ENCODE measurements at regions not wholly inside any gene's neighbourhood (a gene's known extent, or its start where the extent isn't known, plus 50 kb on each side); places are given as distances from the start of the nearest gene placed in this dataset.
A peak's percentile ranks its signal among the peaks of the same experiment; 100 is the strongest.

GRCh38 chr10:51000164-51000563, 74.1 kb upstream of the PRKG1 start:
- TF ChIP-seq EZH2phosphoT487 (IDR thresholded peaks at IDR 0.05; ENCODE audit: insufficient read depth, low read depth) (no peak), EZH2 (IDR thresholded peaks at IDR 0.05; ENCODE audit: insufficient read depth, poor library complexity, severe bottlenecking) (no peak)
- H3K27ac ChIP-seq: peak overlapping the region; percentile 99
- peaks cover 76% of the 10 kb centered on the region for H3K79me2 ChIP-seq (ENCODE audit: insufficient read depth)
- peak; percentile 95 for DNase-seq
- H3K9me3 ChIP-seq (ENCODE audit: low read depth): no peaks in the 10 kb centered on the region
- no peaks in the 10 kb centered on the region for H3K9me2 ChIP-seq (ENCODE audit: insufficient read depth)
- peak overlapping the region; percentile 54 for H3K4me3 ChIP-seq
- H3K4me2 ChIP-seq (ENCODE audit: unreplicated experiment): peak overlapping the region; percentile 90
- WGBS, 2 experiments (ENCODE audit: low coverage in 1 of 2, low lambda C conversion rate in 2 of 2, missing lambda C conversion rate in 2 of 2): 0 to 2% methylated on average over 3 of the region's 3 CpGs
- H3F3A ChIP-seq (ENCODE audit: insufficient read depth): peaks cover 29% of the 10 kb centered on the region
- H2AFZ ChIP-seq: peak overlapping the region; percentile 59
- no peaks in the 10 kb centered on the region for H3K27me3 ChIP-seq (replicated peaks; ENCODE audit: insufficient read depth)
- peak overlapping the region; percentile 82 for H3K9ac ChIP-seq
- in situ Hi-C loops (cut with MboI): loop anchor here (25.0 kb wide), 1 partner anchor 1212 kb away; no protein-coding TSS in a partner anchor
- H3K4me1 ChIP-seq (ENCODE audit: insufficient read depth): peaks cover 56% of the 10 kb centered on the region
- H4K20me1 ChIP-seq (ENCODE audit: insufficient read depth): no peaks in the 10 kb centered on the region
- no peaks in the 10 kb centered on the region for H3K36me3 ChIP-seq (ENCODE audit: low read depth)

- Histone ChIP-seq H3K79me2 (ENCODE audit: insufficient read depth) (peaks cover 76% of the 10 kb centered on the region), H4K20me1 (ENCODE audit: insufficient read depth) (no peaks in the 10 kb centered on the region), H3K36me3 (ENCODE audit: low read depth) (no peaks in the 10 kb centered on the region), H3K9ac (peak overlapping the region; percentile 82), H3K9me2 (ENCODE audit: insufficient read depth) (no peaks in the 10 kb centered on the region), H3K4me3 (peak overlapping the region; percentile 54), H3K27ac (peak overlapping the region; percentile 99), H3F3A (ENCODE audit: insufficient read depth) (peaks cover 26% of the 10 kb centered on the region), H3K4me2 (ENCODE audit: unreplicated experiment) (peak overlapping the region; percentile 90), H2AFZ (peak overlapping the region; percentile 50), H3K27me3 (replicated peaks; ENCODE audit: insufficient read depth) (no peaks in the 10 kb centered on the region), H3K4me1 (ENCODE audit: insufficient read depth) (peaks cover 54% of the 10 kb centered on the region), H3K9me3 (ENCODE audit: low read depth) (no peaks in the 10 kb centered on the region)
- TF ChIP-seq EZH2phosphoT487 (IDR thresholded peaks at IDR 0.05; ENCODE audit: insufficient read depth, low read depth) (no peak), EZH2 (IDR thresholded peaks at IDR 0.05; ENCODE audit: insufficient read depth, poor library complexity, severe bottlenecking) (no peak)
- in situ Hi-C loops (cut with MboI): loop anchor here (25.0 kb wide), 1 partner anchor 1211 kb away; no protein-coding TSS in a partner anchor
- peak; percentile 76 for DNase-seq
- 0 to 4% methylated on average over 2 of the region's 2 CpGs for WGBS, 2 experiments (ENCODE audit: low coverage in 1 of 2, low lambda C conversion rate in 2 of 2, missing lambda C conversion rate in 2 of 2)
Measured at GRCh38 chr10:51000976-51001375, 73.3 kb upstream of the PRKG1 start.

GRCh38 chr10:51001587-51001986, 72.7 kb upstream of the PRKG1 start:
- H3K4me2 ChIP-seq (ENCODE audit: unreplicated experiment): peak overlapping the region; percentile 90
- no peaks in the 10 kb centered on the region for H3K9me3 ChIP-seq (ENCODE audit: low read depth)
- in situ Hi-C loops (cut with MboI): loop anchor here (25.0 kb wide), 1 partner anchor 1211 kb away; no protein-coding TSS in a partner anchor
- peaks cover 76% of the 10 kb centered on the region for H3K79me2 ChIP-seq (ENCODE audit: insufficient read depth)
- peaks cover 54% of the 10 kb centered on the region for H3K4me1 ChIP-seq (ENCODE audit: insufficient read depth)
- DNase-seq: peak; percentile 64
- H3F3A ChIP-seq (ENCODE audit: insufficient read depth): peaks cover 26% of the 10 kb centered on the region
- 5 to 14% methylated on average over 1 of the region's 1 CpG for WGBS, 2 experiments (ENCODE audit: low coverage in 1 of 2, low lambda C conversion rate in 2 of 2, missing lambda C conversion rate in 2 of 2)
- H3K27me3 ChIP-seq (replicated peaks; ENCODE audit: insufficient read depth): no peaks in the 10 kb centered on the region
- H3K27ac ChIP-seq: peak overlapping the region; percentile 99
- H3K36me3 ChIP-seq (ENCODE audit: low read depth): no peaks in the 10 kb centered on the region
- no peaks in the 10 kb centered on the region for H3K9me2 ChIP-seq (ENCODE audit: insufficient read depth)
- H3K4me3 ChIP-seq: peak overlapping the region; percentile 54
- no peak for TF ChIP-seq EZH2phosphoT487 (IDR thresholded peaks at IDR 0.05; ENCODE audit: insufficient read depth, low read depth)
- no peak for TF ChIP-seq EZH2 (IDR thresholded peaks at IDR 0.05; ENCODE audit: insufficient read depth, poor library complexity, severe bottlenecking)
- peak overlapping the region; percentile 50 for H2AFZ ChIP-seq
- peak overlapping the region; percentile 82 for H3K9ac ChIP-seq
- no peaks in the 10 kb centered on the region for H4K20me1 ChIP-seq (ENCODE audit: insufficient read depth)

GRCh38 chr10:51002469-51002868, 71.8 kb upstream of the PRKG1 start:
- no peaks in the 10 kb centered on the region for H3K9me3 ChIP-seq (ENCODE audit: low read depth)
- H3K4me1 ChIP-seq (ENCODE audit: insufficient read depth): peaks cover 51% of the 10 kb centered on the region
- 100% methylated on average over 1 of the region's 1 CpG for WGBS, 2 experiments (ENCODE audit: low coverage in 1 of 2, low lambda C conversion rate in 2 of 2, missing lambda C conversion rate in 2 of 2)
- H2AFZ ChIP-seq: no peak overlapping the region
- H3K4me3 ChIP-seq: no peak overlapping the region
- in situ Hi-C loops (cut with MboI): loop anchor here (25.0 kb wide), 1 partner anchor 1210 kb away; no protein-coding TSS in a partner anchor
- H3K79me2 ChIP-seq (ENCODE audit: insufficient read depth): peaks cover 76% of the 10 kb centered on the region
- H3K4me2 ChIP-seq (ENCODE audit: unreplicated experiment): no peak overlapping the region
- H3K36me3 ChIP-seq (ENCODE audit: low read depth): no peaks in the 10 kb centered on the region
- H3K9ac ChIP-seq: peak overlapping the region; percentile 20; the same call in 1 of the 2 replicates
- peak overlapping the region; percentile 99 for H3K27ac ChIP-seq
- no peaks in the 10 kb centered on the region for H4K20me1 ChIP-seq (ENCODE audit: insufficient read depth)
- DNase-seq: no peak
- no peaks in the 10 kb centered on the region for H3K27me3 ChIP-seq (replicated peaks; ENCODE audit: insufficient read depth)
- TF ChIP-seq EZH2 (IDR thresholded peaks at IDR 0.05; ENCODE audit: insufficient read depth, poor library complexity, severe bottlenecking): no peak
- no peak for TF ChIP-seq EZH2phosphoT487 (IDR thresholded peaks at IDR 0.05; ENCODE audit: insufficient read depth, low read depth)
- no peaks in the 10 kb centered on the region for H3K9me2 ChIP-seq (ENCODE audit: insufficient read depth)
- H3F3A ChIP-seq (ENCODE audit: insufficient read depth): peaks cover 29% of the 10 kb centered on the region

Measured in GM23248 (cell line).